Activated naive CD8-positive, alpha-beta T cell treated with anti-CD3 and anti-CD28 coated beads, Interleukin-2, amount 50 U/mL, for 24 hours (primary cell): ENCODE measurements at regions not wholly inside any gene's neighbourhood (a gene's known extent, or its start where the extent isn't known, plus 50 kb on each side); places are given as distances from the start of the nearest gene placed in this dataset.
"Not testable (repeated sequence)": the region's sequence is repeated elsewhere in the genome, so short reads cannot be mapped to it uniquely, and the experiment has no call there.

Experiments
- ATAC-seq: fragments of 150-1000 bp; cut with Tn5 transposase; one replicate; pipeline ENCODE4 v1.10.0; 2021
- DNase-seq: peaks from one replicate; pipeline ENCODE4 v3.0.0; 2021
- H3K27ac Mint-ChIP-seq: one replicate; pipeline ENCODE4 v1.8.0; 2021; ENCODE audit warnings: mild to moderate bottlenecking, mixed read lengths
- H3K27me3 Mint-ChIP-seq: one replicate; pipeline ENCODE4 v1.8.0; 2021; ENCODE audit warnings: mixed read lengths
- H3K36me3 Mint-ChIP-seq: one replicate; pipeline ENCODE4 v1.8.0; 2021; ENCODE audit warnings: low read depth, mixed read lengths
- H3K4me1 Mint-ChIP-seq: one replicate; pipeline ENCODE4 v1.8.0; 2021; ENCODE audit warnings: mixed read lengths
- H3K4me3 Mint-ChIP-seq: one replicate; pipeline ENCODE4 v1.8.0; 2021; ENCODE audit warnings: mild to moderate bottlenecking, moderate library complexity, mixed read lengths
- H3K9me3 Mint-ChIP-seq: one replicate; pipeline ENCODE4 v1.8.0; 2021; ENCODE audit warnings: mixed read lengths

- no peaks in the 10 kb centered on the region for H3K4me1 Mint-ChIP-seq
- peaks cover 2% of the 10 kb centered on the region for H3K36me3 Mint-ChIP-seq
- no peak overlapping the region for H3K27ac Mint-ChIP-seq
- no peaks in the 10 kb centered on the region for H3K27me3 Mint-ChIP-seq
- H3K4me3 Mint-ChIP-seq, result no peak overlapping the region
- DNase-seq (no peak), ATAC-seq (no peak)
- H3K9me3 Mint-ChIP-seq, result no peaks in the 10 kb centered on the region
These were observed 66.3 kb upstream of the METRNL start for GRCh38 chr17:83012868-83013778.

GRCh38 chr17:83013779-83014117 is 65.7 kb upstream of the METRNL start:
- no peaks in the 10 kb centered on the region for H3K27me3 Mint-ChIP-seq
- ATAC-seq (no peak), DNase-seq (no peak)
- H3K9me3 Mint-ChIP-seq, result no peaks in the 10 kb centered on the region
- H3K4me3 Mint-ChIP-seq, result no peak overlapping the region
- no peaks in the 10 kb centered on the region for H3K4me1 Mint-ChIP-seq
- H3K27ac Mint-ChIP-seq, result no peak overlapping the region
- H3K36me3 Mint-ChIP-seq, result peaks cover 2% of the 10 kb centered on the region

GRCh38 chr17:83014297-83014696 is 65.1 kb upstream of the METRNL start:
- Mint-ChIP-seq H3K27me3 (no peaks in the 10 kb centered on the region), H3K36me3 (peaks cover 3% of the 10 kb centered on the region), H3K4me1 (no peaks in the 10 kb centered on the region), H3K9me3 (no peaks in the 10 kb centered on the region), H3K27ac (no peak overlapping the region), H3K4me3 (no peak overlapping the region)
- DNase-seq, result no peak
- ATAC-seq, result no peak

- ATAC-seq, result no peak
- H3K36me3 Mint-ChIP-seq, result peaks cover 5% of the 10 kb centered on the region
These were observed 64.2 kb upstream of the METRNL start for GRCh38 chr17:83014940-83015910.

GRCh38 chr17:83018658-83019193 is 60.7 kb upstream of the METRNL start:
- peaks cover 5% of the 10 kb centered on the region for H3K4me1 Mint-ChIP-seq
- DNase-seq (no peak), ATAC-seq (no peak)
- H3K27ac Mint-ChIP-seq, result no peak overlapping the region
- H3K4me3 Mint-ChIP-seq, result no peak overlapping the region
- H3K9me3 Mint-ChIP-seq, result no peaks in the 10 kb centered on the region
- peaks cover 10% of the 10 kb centered on the region for H3K36me3 Mint-ChIP-seq
- H3K27me3 Mint-ChIP-seq, result no peaks in the 10 kb centered on the region

More at GRCh38 chr17:83014940-83015910, 64.2 kb upstream of the METRNL start:
- no peak for DNase-seq
- no peak overlapping the region for H3K4me3 Mint-ChIP-seq
- no peaks in the 10 kb centered on the region for H3K9me3 Mint-ChIP-seq
- no peaks in the 10 kb centered on the region for H3K4me1 Mint-ChIP-seq
- no peak overlapping the region for H3K27ac Mint-ChIP-seq
- no peaks in the 10 kb centered on the region for H3K27me3 Mint-ChIP-seq

GRCh38 chr17:83019376-83019775 is 60.0 kb upstream of the METRNL start:
- H3K4me3 Mint-ChIP-seq, result no peak overlapping the region
- DNase-seq, result no peak
- ATAC-seq, result no peak

GRCh38 chr17:83024218-83024971 is 55.0 kb upstream of the METRNL start:
- Mint-ChIP-seq H3K4me3 (no peak overlapping the region), H3K4me1 (peaks cover 30% of the 10 kb centered on the region), H3K9me3 (no peaks in the 10 kb centered on the region), H3K27ac (no peak overlapping the region), H3K36me3 (peaks cover 13% of the 10 kb centered on the region), H3K27me3 (peaks cover 5% of the 10 kb centered on the region)
- DNase-seq (peak; percentile 12), ATAC-seq (peak; percentile 33)

More at GRCh38 chr17:83019376-83019775, 60.0 kb upstream of the METRNL start:
- H3K27me3 Mint-ChIP-seq, result no peaks in the 10 kb centered on the region
- H3K27ac Mint-ChIP-seq, result no peak overlapping the region
- no peaks in the 10 kb centered on the region for H3K9me3 Mint-ChIP-seq
- H3K36me3 Mint-ChIP-seq, result peaks cover 10% of the 10 kb centered on the region
- peaks cover 7% of the 10 kb centered on the region for H3K4me1 Mint-ChIP-seq

GRCh38 chr17:83025636-83026280 is 53.7 kb upstream of the METRNL start:
- Mint-ChIP-seq H3K36me3 (peaks cover 14% of the 10 kb centered on the region), H3K4me3 (no peak overlapping the region), H3K4me1 (peaks cover 30% of the 10 kb centered on the region), H3K9me3 (no peaks in the 10 kb centered on the region), H3K27ac (no peak overlapping the region), H3K27me3 (peaks cover 5% of the 10 kb centered on the region)
- DNase-seq (no peak), ATAC-seq (no peak)

GRCh38 chr17:83026311-83026811 is 53.0 kb upstream of the METRNL start:
- Mint-ChIP-seq H3K27me3 (peaks cover 5% of the 10 kb centered on the region), H3K9me3 (no peaks in the 10 kb centered on the region), H3K4me1 (peaks cover 30% of the 10 kb centered on the region), H3K36me3 (peaks cover 15% of the 10 kb centered on the region), H3K27ac (no peak overlapping the region), H3K4me3 (no peak overlapping the region)
- DNase-seq (no peak), ATAC-seq (no peak)

GRCh38 chr17:83026921-83027320 is 52.5 kb upstream of the METRNL start:
- not testable (repeated sequence) for H3K27me3 Mint-ChIP-seq, H3K4me3 Mint-ChIP-seq, H3K27ac Mint-ChIP-seq, H3K9me3 Mint-ChIP-seq, ATAC-seq, DNase-seq
- Mint-ChIP-seq H3K4me1 (peaks cover 30% of the 10 kb centered on the region), H3K36me3 (peaks cover 15% of the 10 kb centered on the region)

- Mint-ChIP-seq H3K36me3 (peaks cover 12% of the 10 kb centered on the region), H3K4me3 (no peak overlapping the region), H3K27ac (no peak overlapping the region), H3K9me3 (no peaks in the 10 kb centered on the region), H3K4me1 (peaks cover 25% of the 10 kb centered on the region), H3K27me3 (peaks cover 5% of the 10 kb centered on the region)
- no peak for ATAC-seq
- no peak for DNase-seq
These were observed 50.6 kb upstream of the METRNL start for GRCh38 chr17:83028851-83029250.

GRCh38 chr17:83029571-83029970 is 49.8 kb upstream of the METRNL start:
- DNase-seq (no peak), ATAC-seq (no peak)
- Mint-ChIP-seq H3K27me3 (peaks cover 5% of the 10 kb centered on the region), H3K36me3 (peaks cover 16% of the 10 kb centered on the region), H3K4me3 (no peak overlapping the region), H3K4me1 (peaks cover 21% of the 10 kb centered on the region), H3K27ac (no peak overlapping the region), H3K9me3 (no peaks in the 10 kb centered on the region)
